ENCODE measurements at regions not wholly inside any gene's neighbourhood (a gene's known extent, or its start where the extent isn't known, plus 50 kb on each side); places are given as distances from the start of the nearest gene placed in this dataset.

DNA sequence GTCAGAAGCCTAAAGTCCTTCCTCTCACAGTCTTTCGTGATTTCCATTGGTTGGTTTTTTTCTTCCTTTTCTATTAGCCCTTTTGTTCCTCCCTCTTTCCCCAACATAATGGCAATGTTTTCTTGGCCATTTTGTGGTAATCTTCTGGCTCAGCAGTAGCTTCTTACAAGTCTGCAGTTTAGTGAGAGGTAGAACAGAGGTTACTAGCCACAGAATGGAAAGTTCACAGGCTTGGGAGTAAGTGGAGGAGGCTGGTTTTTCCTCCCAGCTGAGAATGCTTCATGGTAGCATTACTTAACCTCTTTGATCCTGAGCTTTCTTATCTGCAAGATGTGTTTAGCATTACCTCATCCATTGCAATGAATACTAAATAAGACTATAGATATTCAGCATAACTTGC lies 346.9 kb downstream of the NFIB start:
- Histone ChIP-seq H3K79me2 (replicated peaks; ENCODE audit: insufficient read depth) (no peaks in the 10 kb centered on the region), H4K20me1 (replicated peaks; ENCODE audit: insufficient read depth) (no peaks in the 10 kb centered on the region), H3K4me2 (no peak overlapping the region), H2AFZ (peak overlapping the region; percentile 89), H3K27ac (ENCODE audit: low read depth) (no peak overlapping the region), H3K27me3 (ENCODE audit: insufficient read depth) (no peaks in the 10 kb centered on the region), H3K4me3 (no peak overlapping the region), H3F3A (replicated peaks; ENCODE audit: low read depth) (no peaks in the 10 kb centered on the region), H3K4me1 (ENCODE audit: insufficient read depth) (no peaks in the 10 kb centered on the region), H3K36me3 (ENCODE audit: insufficient read depth) (no peaks in the 10 kb centered on the region), H3K9me2 (ENCODE audit: insufficient read depth) (peaks cover 8% of the 10 kb centered on the region; the same call in 1 of the 2 replicates)
- Mint-ChIP-seq H3K9me3 (no peaks in the 10 kb centered on the region), H3K4me1 (no peaks in the 10 kb centered on the region), H3K27me3 (ENCODE audit: insufficient read depth, low read depth, poor library complexity) (no peaks in the 10 kb centered on the region), H3K36me3 (ENCODE audit: low read depth) (no peaks in the 10 kb centered on the region), H3K4me3 (no peak overlapping the region), H3K27ac (no peak overlapping the region)
- TF ChIP-seq ZNF331 (CRISPR knock-in tag; IDR thresholded peaks at IDR 0.05; ENCODE audit: low read depth) (no peak), STAT1 (IDR thresholded peaks at IDR 0.05; ENCODE audit: unreplicated experiment) (no peak), CREB1 (CRISPR knock-in tag; IDR thresholded peaks at IDR 0.05; ENCODE audit: low read depth) (no peak), POLR2AphosphoS5 (IDR thresholded peaks at IDR 0.05; ENCODE audit: low read depth) (no peak), ZNF114 (CRISPR knock-in tag; IDR thresholded peaks at IDR 0.05) (no peak), EZH2phosphoT487 (IDR thresholded peaks at IDR 0.05; ENCODE audit: unreplicated experiment) (no peak), JUNB (IDR thresholded peaks at IDR 0.05; ENCODE audit: unreplicated experiment) (no peak), EZH2 (IDR thresholded peaks at IDR 0.05; ENCODE audit: low read depth, unreplicated experiment) (no peak)
- TF ChIP-seq, protein P1, sequence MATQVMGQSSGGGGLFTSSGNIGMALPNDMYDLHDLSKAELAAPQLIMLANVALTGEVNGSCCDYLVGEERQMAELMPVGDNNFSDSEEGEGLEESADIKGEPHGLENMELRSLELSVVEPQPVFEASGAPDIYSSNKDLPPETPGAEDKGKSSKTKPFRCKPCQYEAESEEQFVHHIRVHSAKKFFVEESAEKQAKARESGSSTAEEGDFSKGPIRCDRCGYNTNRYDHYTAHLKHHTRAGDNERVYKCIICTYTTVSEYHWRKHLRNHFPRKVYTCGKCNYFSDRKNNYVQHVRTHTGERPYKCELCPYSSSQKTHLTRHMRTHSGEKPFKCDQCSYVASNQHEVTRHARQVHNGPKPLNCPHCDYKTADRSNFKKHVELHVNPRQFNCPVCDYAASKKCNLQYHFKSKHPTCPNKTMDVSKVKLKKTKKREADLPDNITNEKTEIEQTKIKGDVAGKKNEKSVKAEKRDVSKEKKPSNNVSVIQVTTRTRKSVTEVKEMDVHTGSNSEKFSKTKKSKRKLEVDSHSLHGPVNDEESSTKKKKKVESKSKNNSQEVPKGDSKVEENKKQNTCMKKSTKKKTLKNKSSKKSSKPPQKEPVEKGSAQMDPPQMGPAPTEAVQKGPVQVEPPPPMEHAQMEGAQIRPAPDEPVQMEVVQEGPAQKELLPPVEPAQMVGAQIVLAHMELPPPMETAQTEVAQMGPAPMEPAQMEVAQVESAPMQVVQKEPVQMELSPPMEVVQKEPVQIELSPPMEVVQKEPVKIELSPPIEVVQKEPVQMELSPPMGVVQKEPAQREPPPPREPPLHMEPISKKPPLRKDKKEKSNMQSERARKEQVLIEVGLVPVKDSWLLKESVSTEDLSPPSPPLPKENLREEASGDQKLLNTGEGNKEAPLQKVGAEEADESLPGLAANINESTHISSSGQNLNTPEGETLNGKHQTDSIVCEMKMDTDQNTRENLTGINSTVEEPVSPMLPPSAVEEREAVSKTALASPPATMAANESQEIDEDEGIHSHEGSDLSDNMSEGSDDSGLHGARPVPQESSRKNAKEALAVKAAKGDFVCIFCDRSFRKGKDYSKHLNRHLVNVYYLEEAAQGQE (IDR thresholded peaks at IDR 0.05; ENCODE audit: unreplicated experiment), result no peak
- TF ChIP-seq, protein P2, sequence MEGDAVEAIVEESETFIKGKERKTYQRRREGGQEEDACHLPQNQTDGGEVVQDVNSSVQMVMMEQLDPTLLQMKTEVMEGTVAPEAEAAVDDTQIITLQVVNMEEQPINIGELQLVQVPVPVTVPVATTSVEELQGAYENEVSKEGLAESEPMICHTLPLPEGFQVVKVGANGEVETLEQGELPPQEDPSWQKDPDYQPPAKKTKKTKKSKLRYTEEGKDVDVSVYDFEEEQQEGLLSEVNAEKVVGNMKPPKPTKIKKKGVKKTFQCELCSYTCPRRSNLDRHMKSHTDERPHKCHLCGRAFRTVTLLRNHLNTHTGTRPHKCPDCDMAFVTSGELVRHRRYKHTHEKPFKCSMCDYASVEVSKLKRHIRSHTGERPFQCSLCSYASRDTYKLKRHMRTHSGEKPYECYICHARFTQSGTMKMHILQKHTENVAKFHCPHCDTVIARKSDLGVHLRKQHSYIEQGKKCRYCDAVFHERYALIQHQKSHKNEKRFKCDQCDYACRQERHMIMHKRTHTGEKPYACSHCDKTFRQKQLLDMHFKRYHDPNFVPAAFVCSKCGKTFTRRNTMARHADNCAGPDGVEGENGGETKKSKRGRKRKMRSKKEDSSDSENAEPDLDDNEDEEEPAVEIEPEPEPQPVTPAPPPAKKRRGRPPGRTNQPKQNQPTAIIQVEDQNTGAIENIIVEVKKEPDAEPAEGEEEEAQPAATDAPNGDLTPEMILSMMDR (conservative IDR thresholded peaks at IDR 0.05; ENCODE audit: low read depth in 2 of 2), result no peak
- TF ChIP-seq, protein P3, sequence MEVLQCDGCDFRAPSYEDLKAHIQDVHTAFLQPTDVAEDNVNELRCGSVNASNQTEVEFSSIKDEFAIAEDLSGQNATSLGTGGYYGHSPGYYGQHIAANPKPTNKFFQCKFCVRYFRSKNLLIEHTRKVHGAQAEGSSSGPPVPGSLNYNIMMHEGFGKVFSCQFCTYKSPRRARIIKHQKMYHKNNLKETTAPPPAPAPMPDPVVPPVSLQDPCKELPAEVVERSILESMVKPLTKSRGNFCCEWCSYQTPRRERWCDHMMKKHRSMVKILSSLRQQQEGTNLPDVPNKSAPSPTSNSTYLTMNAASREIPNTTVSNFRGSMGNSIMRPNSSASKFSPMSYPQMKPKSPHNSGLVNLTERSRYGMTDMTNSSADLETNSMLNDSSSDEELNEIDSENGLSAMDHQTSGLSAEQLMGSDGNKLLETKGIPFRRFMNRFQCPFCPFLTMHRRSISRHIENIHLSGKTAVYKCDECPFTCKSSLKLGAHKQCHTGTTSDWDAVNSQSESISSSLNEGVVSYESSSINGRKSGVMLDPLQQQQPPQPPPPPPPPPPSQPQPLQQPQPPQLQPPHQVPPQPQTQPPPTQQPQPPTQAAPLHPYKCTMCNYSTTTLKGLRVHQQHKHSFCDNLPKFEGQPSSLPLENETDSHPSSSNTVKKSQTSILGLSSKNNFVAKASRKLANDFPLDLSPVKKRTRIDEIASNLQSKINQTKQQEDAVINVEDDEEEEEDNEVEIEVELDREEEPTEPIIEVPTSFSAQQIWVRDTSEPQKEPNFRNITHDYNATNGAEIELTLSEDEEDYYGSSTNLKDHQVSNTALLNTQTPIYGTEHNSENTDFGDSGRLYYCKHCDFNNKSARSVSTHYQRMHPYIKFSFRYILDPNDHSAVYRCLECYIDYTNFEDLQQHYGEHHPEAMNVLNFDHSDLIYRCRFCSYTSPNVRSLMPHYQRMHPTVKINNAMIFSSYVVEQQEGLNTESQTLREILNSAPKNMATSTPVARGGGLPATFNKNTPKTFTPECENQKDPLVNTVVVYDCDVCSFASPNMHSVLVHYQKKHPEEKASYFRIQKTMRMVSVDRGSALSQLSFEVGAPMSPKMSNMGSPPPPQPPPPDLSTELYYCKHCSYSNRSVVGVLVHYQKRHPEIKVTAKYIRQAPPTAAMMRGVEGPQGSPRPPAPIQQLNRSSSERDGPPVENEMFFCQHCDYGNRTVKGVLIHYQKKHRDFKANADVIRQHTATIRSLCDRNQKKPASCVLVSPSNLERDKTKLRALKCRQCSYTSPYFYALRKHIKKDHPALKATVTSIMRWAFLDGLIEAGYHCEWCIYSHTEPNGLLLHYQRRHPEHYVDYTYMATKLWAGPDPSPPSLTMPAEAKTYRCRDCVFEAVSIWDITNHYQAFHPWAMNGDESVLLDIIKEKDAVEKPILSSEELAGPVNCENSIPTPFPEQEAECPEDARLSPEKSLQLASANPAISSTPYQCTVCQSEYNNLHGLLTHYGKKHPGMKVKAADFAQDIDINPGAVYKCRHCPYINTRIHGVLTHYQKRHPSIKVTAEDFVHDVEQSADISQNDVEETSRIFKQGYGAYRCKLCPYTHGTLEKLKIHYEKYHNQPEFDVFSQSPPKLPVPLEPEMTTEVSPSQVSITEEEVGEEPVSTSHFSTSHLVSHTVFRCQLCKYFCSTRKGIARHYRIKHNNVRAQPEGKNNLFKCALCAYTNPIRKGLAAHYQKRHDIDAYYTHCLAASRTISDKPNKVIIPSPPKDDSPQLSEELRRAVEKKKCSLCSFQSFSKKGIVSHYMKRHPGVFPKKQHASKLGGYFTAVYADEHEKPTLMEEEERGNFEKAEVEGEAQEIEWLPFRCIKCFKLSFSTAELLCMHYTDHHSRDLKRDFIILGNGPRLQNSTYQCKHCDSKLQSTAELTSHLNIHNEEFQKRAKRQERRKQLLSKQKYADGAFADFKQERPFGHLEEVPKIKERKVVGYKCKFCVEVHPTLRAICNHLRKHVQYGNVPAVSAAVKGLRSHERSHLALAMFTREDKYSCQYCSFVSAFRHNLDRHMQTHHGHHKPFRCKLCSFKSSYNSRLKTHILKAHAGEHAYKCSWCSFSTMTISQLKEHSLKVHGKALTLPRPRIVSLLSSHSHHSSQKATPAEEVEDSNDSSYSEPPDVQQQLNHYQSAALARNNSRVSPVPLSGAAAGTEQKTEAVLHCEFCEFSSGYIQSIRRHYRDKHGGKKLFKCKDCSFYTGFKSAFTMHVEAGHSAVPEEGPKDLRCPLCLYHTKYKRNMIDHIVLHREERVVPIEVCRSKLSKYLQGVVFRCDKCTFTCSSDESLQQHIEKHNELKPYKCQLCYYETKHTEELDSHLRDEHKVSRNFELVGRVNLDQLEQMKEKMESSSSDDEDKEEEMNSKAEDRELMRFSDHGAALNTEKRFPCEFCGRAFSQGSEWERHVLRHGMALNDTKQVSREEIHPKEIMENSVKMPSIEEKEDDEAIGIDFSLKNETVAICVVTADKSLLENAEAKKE (CRISPR knock-in tag; IDR thresholded peaks at IDR 0.05), result no peak
- TF ChIP-seq, protein P4, sequence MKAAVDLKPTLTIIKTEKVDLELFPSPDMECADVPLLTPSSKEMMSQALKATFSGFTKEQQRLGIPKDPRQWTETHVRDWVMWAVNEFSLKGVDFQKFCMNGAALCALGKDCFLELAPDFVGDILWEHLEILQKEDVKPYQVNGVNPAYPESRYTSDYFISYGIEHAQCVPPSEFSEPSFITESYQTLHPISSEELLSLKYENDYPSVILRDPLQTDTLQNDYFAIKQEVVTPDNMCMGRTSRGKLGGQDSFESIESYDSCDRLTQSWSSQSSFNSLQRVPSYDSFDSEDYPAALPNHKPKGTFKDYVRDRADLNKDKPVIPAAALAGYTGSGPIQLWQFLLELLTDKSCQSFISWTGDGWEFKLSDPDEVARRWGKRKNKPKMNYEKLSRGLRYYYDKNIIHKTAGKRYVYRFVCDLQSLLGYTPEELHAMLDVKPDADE (IDR thresholded peaks at IDR 0.05), result no peak
- DNase-seq (ENCODE audit: low spot score) (no peak), ATAC-seq (no peak)

Measured in GM23338 (cell line).